Loucy (cell line): ENCODE measurements at regions not wholly inside any gene's neighbourhood (a gene's known extent, or its start where the extent isn't known, plus 50 kb on each side); places are given as distances from the start of the nearest gene placed in this dataset.
"Not testable (repeated sequence)": the region's sequence is repeated elsewhere in the genome, so short reads cannot be mapped to it uniquely, and the experiment has no call there.

ENCODE experiments used
- H2AFZ ChIP-seq: fragments of 200-600 bp; sonication (generic); 2 replicates; pipeline ENCODE4 v1.6.0; 2016; ENCODE audit warnings: antibody characterized with exemption, mild to moderate bottlenecking, low read length, moderate library complexity
- H3F3A ChIP-seq: fragments of 200-600 bp; 2 replicates; pipeline ENCODE4 v1.6.0; 2016; ENCODE audit warnings: antibody characterized with exemption, low read depth, mild to moderate bottlenecking
- H3K27me3 ChIP-seq: fragments of 200-600 bp; sonication (generic); 2 replicates; pipeline ENCODE4 v1.6.1; 2014; ENCODE audit warnings: low read length, mild to moderate bottlenecking; ENCODE audit not compliant: insufficient read depth, poor library complexity, severe bottlenecking
- H3K36me3 ChIP-seq: fragments of 200-600 bp; sonication (generic); 2 replicates; pipeline ENCODE4 v1.6.1; 2016; ENCODE audit warnings: low read length; ENCODE audit not compliant: insufficient read depth
- H3K4me1 ChIP-seq: fragments of 200-600 bp; sonication (generic); 2 replicates; pipeline ENCODE4 v1.5.1; 2014; ENCODE audit warnings: low read length, mild to moderate bottlenecking; ENCODE audit not compliant: insufficient read depth, poor library complexity, severe bottlenecking
- H3K4me2 ChIP-seq: fragments of 200-600 bp; sonication (generic); 2 replicates; pipeline ENCODE4 v1.6.0; 2014; ENCODE audit warnings: antibody characterized with exemption, low read length, low read depth, mild to moderate bottlenecking; ENCODE audit not compliant: poor library complexity, severe bottlenecking
- H3K4me3 ChIP-seq: fragments of 200-600 bp; sonication (generic); 2 replicates; pipeline ENCODE4 v1.5.1; 2014; ENCODE audit warnings: low read length, mild to moderate bottlenecking, mixed read lengths; ENCODE audit not compliant: poor library complexity, severe bottlenecking
- H3K79me2 ChIP-seq: fragments of 200-600 bp; sonication (generic); 2 replicates; pipeline ENCODE4 v1.6.1; 2014; ENCODE audit warnings: low read length; ENCODE audit not compliant: insufficient read depth
- H3K9ac ChIP-seq: fragments of 200-600 bp; sonication (generic); 2 replicates; pipeline ENCODE4 v1.6.0; 2014; ENCODE audit warnings: mild to moderate bottlenecking, low read depth, low read length, moderate library complexity; ENCODE audit not compliant: poor library complexity, severe bottlenecking
- H3K9me2 ChIP-seq: fragments of 200-600 bp; sonication (generic); replicated peaks from 2 replicates; pipeline ENCODE4 v1.6.1; 2016; ENCODE audit warnings: low read depth, low read length, mixed read lengths
- H3K9me3 ChIP-seq: fragments of 200-600 bp; sonication (generic); 2 replicates; pipeline ENCODE4 v1.6.1; 2014; ENCODE audit warnings: mild to moderate bottlenecking, antibody characterized with exemption, low read length, low read depth; ENCODE audit not compliant: insufficient read depth
- H4K20me1 ChIP-seq: fragments of 200-600 bp; sonication (generic); 2 replicates; pipeline ENCODE4 v1.6.0; 2014; ENCODE audit warnings: antibody characterized with exemption, low read length, mild to moderate bottlenecking; ENCODE audit not compliant: insufficient read depth, poor library complexity, severe bottlenecking
- CTCF ChIP-seq: fragments of 200-600 bp; sonication (generic); conservative IDR thresholded peaks from 2 replicates; pipeline ENCODE4 v1.5.1; 2014; ENCODE audit warnings: mild to moderate bottlenecking, antibody characterized with exemption, low read length
- EZH2phosphoT487 ChIP-seq: fragments of 200-600 bp; IDR thresholded peaks from 2 replicates; pipeline ENCODE4 v1.6.1; 2018; ENCODE audit warnings: antibody characterized with exemption, mild to moderate bottlenecking, moderate library complexity, borderline replicate concordance

- H4K20me1 ChIP-seq, result no peaks in the 10 kb centered on the region
- no peak overlapping the region for H3K4me3 ChIP-seq
- H3K4me1 ChIP-seq, result no peaks in the 10 kb centered on the region
- H3K4me2 ChIP-seq, result no peak overlapping the region
- no peaks in the 10 kb centered on the region for H3K9me2 ChIP-seq
- TF ChIP-seq EZH2phosphoT487 (no peak), CTCF (no peak)
- H3K27me3 ChIP-seq, result no peaks in the 10 kb centered on the region
- no peak overlapping the region for H2AFZ ChIP-seq
- H3K79me2 ChIP-seq, result no peaks in the 10 kb centered on the region
- H3K9ac ChIP-seq, result no peak overlapping the region
- no peaks in the 10 kb centered on the region for H3K9me3 ChIP-seq
- no peaks in the 10 kb centered on the region for H3F3A ChIP-seq
- H3K36me3 ChIP-seq, result no peaks in the 10 kb centered on the region
Measured at GRCh38 chr12:97984436-97984835, 521.8 kb downstream of the RMST start.

- H3F3A ChIP-seq, result no peaks in the 10 kb centered on the region
- H3K79me2 ChIP-seq, result no peaks in the 10 kb centered on the region
- no peaks in the 10 kb centered on the region for H3K36me3 ChIP-seq
- H3K9me2 ChIP-seq, result no peaks in the 10 kb centered on the region
- H4K20me1 ChIP-seq, result no peaks in the 10 kb centered on the region
- H3K9me3 ChIP-seq, result no peaks in the 10 kb centered on the region
- H2AFZ ChIP-seq, result no peak overlapping the region
- TF ChIP-seq EZH2phosphoT487, result no peak
- no peak for TF ChIP-seq CTCF
- H3K4me1 ChIP-seq, result no peaks in the 10 kb centered on the region
- H3K27me3 ChIP-seq, result no peaks in the 10 kb centered on the region
- H3K4me2 ChIP-seq, result no peak overlapping the region
- no peak overlapping the region for H3K9ac ChIP-seq
- no peak overlapping the region for H3K4me3 ChIP-seq
Measured at GRCh38 chr12:97984974-97985580, 522.5 kb downstream of the RMST start.

GRCh38 chr12:97985834-97986233 is 523.2 kb downstream of the RMST start:
- no peaks in the 10 kb centered on the region for H3K36me3 ChIP-seq
- H4K20me1 ChIP-seq, result no peaks in the 10 kb centered on the region
- no peaks in the 10 kb centered on the region for H3K9me3 ChIP-seq
- H3K79me2 ChIP-seq, result no peaks in the 10 kb centered on the region
- no peaks in the 10 kb centered on the region for H3K9me2 ChIP-seq
- no peaks in the 10 kb centered on the region for H3K4me1 ChIP-seq
- no peak for TF ChIP-seq EZH2phosphoT487
- TF ChIP-seq CTCF, result no peak
- no peak overlapping the region for H2AFZ ChIP-seq
- H3K9ac ChIP-seq, result no peak overlapping the region
- no peak overlapping the region for H3K4me2 ChIP-seq
- no peaks in the 10 kb centered on the region for H3F3A ChIP-seq
- no peak overlapping the region for H3K4me3 ChIP-seq
- H3K27me3 ChIP-seq, result no peaks in the 10 kb centered on the region

- not testable (repeated sequence) for H3F3A ChIP-seq, H3K4me2 ChIP-seq, H3K4me1 ChIP-seq, H4K20me1 ChIP-seq, H3K27me3 ChIP-seq, H2AFZ ChIP-seq, H3K9me2 ChIP-seq, H3K9me3 ChIP-seq, H3K4me3 ChIP-seq, H3K36me3 ChIP-seq, H3K79me2 ChIP-seq, H3K9ac ChIP-seq
Measured at GRCh38 chr12:97988588-97988987, 526.0 kb downstream of the RMST start.
